Neural crest cell (in vitro differentiated cells): ENCODE measurements at regions not wholly inside any gene's neighbourhood (a gene's known extent, or its start where the extent isn't known, plus 50 kb on each side); places are given as distances from the start of the nearest gene placed in this dataset.

Experiments
- DNase-seq: peaks from one replicate; pipeline ENCODE4 v3.0.0; 2021; ENCODE audit warnings: low read depth, mixed read lengths, low spot score
- H3K27ac Mint-ChIP-seq: one replicate; pipeline ENCODE4 v1.8.0; 2021; ENCODE audit warnings: mild to moderate bottlenecking, mixed read lengths; ENCODE audit not compliant: unreplicated experiment
- H3K27me3 Mint-ChIP-seq: 2 replicates; pipeline ENCODE4 v1.8.0; 2021; ENCODE audit warnings: low read depth, mild to moderate bottlenecking, mixed read lengths
- H3K36me3 Mint-ChIP-seq: 2 replicates; pipeline ENCODE4 v1.8.0; 2021; ENCODE audit warnings: low read depth, mild to moderate bottlenecking, mixed read lengths
- H3K4me1 Mint-ChIP-seq: 2 replicates; pipeline ENCODE4 v1.8.0; 2021; ENCODE audit warnings: mixed read lengths
- H3K4me3 Mint-ChIP-seq: one replicate; pipeline ENCODE4 v1.8.0; 2021; ENCODE audit warnings: mild to moderate bottlenecking, mixed read lengths
- H3K9me3 Mint-ChIP-seq: 2 replicates; pipeline ENCODE4 v1.8.0; 2021; ENCODE audit warnings: mixed read lengths
- CTCF ChIP-seq: fragments of 200-600 bp; sonication (generic); conservative IDR thresholded peaks from 2 replicates; pipeline ENCODE4 v1.5.0; 2021; ENCODE audit warnings: antibody characterized with exemption, mild to moderate bottlenecking

GRCh38 chr6:90807791-90808701, 221.2 kb upstream of the MAP3K7 start:
- peaks cover 2% of the 10 kb centered on the region for H3K27me3 Mint-ChIP-seq
- H3K27ac Mint-ChIP-seq, result no peak overlapping the region
- no peaks in the 10 kb centered on the region for H3K36me3 Mint-ChIP-seq
- TF ChIP-seq CTCF, result no peak
- H3K4me1 Mint-ChIP-seq, result no peaks in the 10 kb centered on the region
- no peak overlapping the region for H3K4me3 Mint-ChIP-seq
- DNase-seq, result no peak
- H3K9me3 Mint-ChIP-seq, result no peaks in the 10 kb centered on the region

GRCh38 chr6:90805619-90806155, 218.8 kb upstream of the MAP3K7 start:
- Mint-ChIP-seq H3K4me1 (no peaks in the 10 kb centered on the region), H3K27ac (no peak overlapping the region), H3K4me3 (no peak overlapping the region), H3K36me3 (no peaks in the 10 kb centered on the region), H3K9me3 (no peaks in the 10 kb centered on the region), H3K27me3 (peaks cover 6% of the 10 kb centered on the region)
- no peak for DNase-seq
- TF ChIP-seq CTCF, result no peak

GRCh38 chr6:90803956-90804355, 217.1 kb upstream of the MAP3K7 start:
- H3K4me1 Mint-ChIP-seq, result no peaks in the 10 kb centered on the region
- H3K4me3 Mint-ChIP-seq, result no peak overlapping the region
- H3K27me3 Mint-ChIP-seq, result peaks cover 6% of the 10 kb centered on the region
- H3K27ac Mint-ChIP-seq, result no peak overlapping the region
- no peak for TF ChIP-seq CTCF
- no peak for DNase-seq
- H3K36me3 Mint-ChIP-seq, result no peaks in the 10 kb centered on the region
- H3K9me3 Mint-ChIP-seq, result no peaks in the 10 kb centered on the region

DNA sequence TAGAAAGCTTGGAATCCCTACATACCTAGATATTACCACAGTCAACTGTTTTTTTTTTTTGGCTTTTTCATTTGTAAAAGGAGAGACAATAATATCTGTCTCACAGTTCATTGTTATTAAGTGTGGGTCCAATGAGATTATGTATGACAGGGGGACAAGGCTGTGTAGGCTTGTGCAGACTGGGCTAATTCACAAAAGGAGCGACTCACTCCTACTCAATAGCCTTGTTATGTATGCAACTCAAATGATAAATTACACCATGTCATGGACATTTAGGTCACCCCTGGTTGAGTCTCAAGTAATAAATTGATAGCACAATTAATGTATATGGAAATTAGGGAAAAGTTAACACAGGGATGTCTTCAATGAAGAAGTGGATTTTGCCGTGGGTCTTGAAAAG, 208.2 kb upstream of the MAP3K7 start:
- DNase-seq, result no peak

DNA sequence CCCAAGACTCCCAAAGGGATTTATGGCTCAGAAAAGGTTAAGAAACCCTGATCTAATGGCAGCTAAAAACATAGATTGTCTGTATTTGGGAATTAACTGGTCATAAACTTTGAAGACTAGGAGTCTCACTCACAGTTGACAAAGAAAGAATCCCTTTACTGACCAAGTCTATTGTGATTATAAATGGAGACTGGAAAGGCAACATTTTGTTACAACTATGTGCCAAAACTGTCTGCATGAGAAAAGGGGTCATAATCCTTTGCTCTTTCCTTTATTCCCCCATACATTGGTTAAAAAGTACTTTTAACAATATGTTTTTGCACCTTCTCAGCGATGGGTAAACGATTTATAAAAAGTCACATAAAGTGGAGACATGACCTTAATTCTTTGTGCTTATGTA, 206.9 kb upstream of the MAP3K7 start:
- Mint-ChIP-seq H3K27me3 (no peaks in the 10 kb centered on the region), H3K4me3 (no peak overlapping the region), H3K4me1 (no peaks in the 10 kb centered on the region), H3K9me3 (no peaks in the 10 kb centered on the region), H3K36me3 (no peaks in the 10 kb centered on the region), H3K27ac (no peak overlapping the region)
- DNase-seq, result no peak
- TF ChIP-seq CTCF, result no peak

More for the DNA sequence above, 208.2 kb upstream of the MAP3K7 start:
- Mint-ChIP-seq H3K36me3 (no peaks in the 10 kb centered on the region), H3K4me3 (no peak overlapping the region), H3K27me3 (no peaks in the 10 kb centered on the region), H3K4me1 (no peaks in the 10 kb centered on the region), H3K9me3 (no peaks in the 10 kb centered on the region), H3K27ac (no peak overlapping the region)
- TF ChIP-seq CTCF, result no peak
